ENCODE measurements at regions not wholly inside any gene's neighbourhood (a gene's known extent, or its start where the extent isn't known, plus 50 kb on each side); places are given as distances from the start of the nearest gene placed in this dataset.
A peak's percentile ranks its signal among the peaks of the same experiment; 100 is the strongest.

DNA sequence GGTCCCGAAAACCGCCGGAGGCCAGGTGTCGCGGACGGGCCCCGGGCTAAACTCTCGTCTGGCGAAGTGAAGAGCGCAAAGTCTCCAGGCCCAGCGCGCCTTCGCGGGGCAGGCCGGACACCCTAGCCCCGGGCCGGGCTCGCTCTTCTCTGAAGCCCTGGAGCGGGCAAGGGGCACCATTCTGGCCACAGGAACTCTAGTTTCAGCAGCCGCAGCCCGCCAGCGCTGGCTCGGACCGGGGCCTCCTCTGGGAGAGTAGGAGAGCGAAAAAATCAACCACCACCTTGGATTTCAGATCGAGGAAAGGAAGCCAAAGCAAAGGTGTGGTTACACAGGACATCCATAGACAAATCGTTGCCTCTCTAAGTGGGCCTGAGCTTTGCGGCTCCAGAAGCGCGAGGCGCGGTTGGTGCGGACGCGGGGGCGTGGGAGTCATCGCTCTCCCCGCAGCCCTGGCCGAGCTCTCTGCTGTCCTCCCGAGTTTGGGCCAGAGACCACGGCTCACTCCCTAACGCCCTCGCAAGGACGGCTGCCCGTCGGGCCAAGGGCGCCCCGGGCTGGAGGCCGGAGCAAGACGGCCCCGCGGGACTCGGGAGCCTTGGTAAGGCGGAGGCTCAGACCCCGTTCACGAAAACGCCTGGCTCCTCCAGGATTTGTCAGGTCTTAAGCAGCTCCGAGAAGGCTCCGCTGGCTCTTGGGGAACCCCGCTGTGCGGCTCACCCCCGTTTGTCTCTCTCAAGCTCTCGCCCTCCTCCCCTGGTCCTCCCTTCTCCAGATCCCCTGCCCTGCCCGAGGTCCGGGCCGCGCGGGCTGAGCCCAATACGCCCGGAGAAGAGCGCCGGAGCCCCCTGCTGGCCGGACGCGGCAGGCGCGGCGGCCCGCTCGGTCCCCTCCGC lies 132.9 kb upstream of the DPYD start:
- TF ChIP-seq CTCF (IDR thresholded peaks at IDR 0.05; ENCODE audit: poor library complexity, severe bottlenecking): peak; percentile 68
- TF ChIP-seq EP300 (conservative IDR thresholded peaks at IDR 0.05; ENCODE audit: poor library complexity, severe bottlenecking): no peak
- no peak for TF ChIP-seq MXI1 (conservative IDR thresholded peaks at IDR 0.05; ENCODE audit: poor library complexity, severe bottlenecking)
- no peak for TF ChIP-seq EZH2 (IDR thresholded peaks at IDR 0.05; ENCODE audit: borderline replicate concordance, insufficient read depth, low read length, poor library complexity, severe bottlenecking)
- no peak for TF ChIP-seq TAF1 (IDR thresholded peaks at IDR 0.05; ENCODE audit: low read depth)
- peak; percentile 59 for TF ChIP-seq RAD21 (conservative IDR thresholded peaks at IDR 0.05)
- no peak for TF ChIP-seq POLR2AphosphoS5 (IDR thresholded peaks at IDR 0.05)
- TF ChIP-seq, protein P1, sequence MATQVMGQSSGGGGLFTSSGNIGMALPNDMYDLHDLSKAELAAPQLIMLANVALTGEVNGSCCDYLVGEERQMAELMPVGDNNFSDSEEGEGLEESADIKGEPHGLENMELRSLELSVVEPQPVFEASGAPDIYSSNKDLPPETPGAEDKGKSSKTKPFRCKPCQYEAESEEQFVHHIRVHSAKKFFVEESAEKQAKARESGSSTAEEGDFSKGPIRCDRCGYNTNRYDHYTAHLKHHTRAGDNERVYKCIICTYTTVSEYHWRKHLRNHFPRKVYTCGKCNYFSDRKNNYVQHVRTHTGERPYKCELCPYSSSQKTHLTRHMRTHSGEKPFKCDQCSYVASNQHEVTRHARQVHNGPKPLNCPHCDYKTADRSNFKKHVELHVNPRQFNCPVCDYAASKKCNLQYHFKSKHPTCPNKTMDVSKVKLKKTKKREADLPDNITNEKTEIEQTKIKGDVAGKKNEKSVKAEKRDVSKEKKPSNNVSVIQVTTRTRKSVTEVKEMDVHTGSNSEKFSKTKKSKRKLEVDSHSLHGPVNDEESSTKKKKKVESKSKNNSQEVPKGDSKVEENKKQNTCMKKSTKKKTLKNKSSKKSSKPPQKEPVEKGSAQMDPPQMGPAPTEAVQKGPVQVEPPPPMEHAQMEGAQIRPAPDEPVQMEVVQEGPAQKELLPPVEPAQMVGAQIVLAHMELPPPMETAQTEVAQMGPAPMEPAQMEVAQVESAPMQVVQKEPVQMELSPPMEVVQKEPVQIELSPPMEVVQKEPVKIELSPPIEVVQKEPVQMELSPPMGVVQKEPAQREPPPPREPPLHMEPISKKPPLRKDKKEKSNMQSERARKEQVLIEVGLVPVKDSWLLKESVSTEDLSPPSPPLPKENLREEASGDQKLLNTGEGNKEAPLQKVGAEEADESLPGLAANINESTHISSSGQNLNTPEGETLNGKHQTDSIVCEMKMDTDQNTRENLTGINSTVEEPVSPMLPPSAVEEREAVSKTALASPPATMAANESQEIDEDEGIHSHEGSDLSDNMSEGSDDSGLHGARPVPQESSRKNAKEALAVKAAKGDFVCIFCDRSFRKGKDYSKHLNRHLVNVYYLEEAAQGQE (IDR thresholded peaks at IDR 0.05; ENCODE audit: borderline replicate concordance): no peak
- TF ChIP-seq SMC3 (conservative IDR thresholded peaks at IDR 0.05; ENCODE audit: poor library complexity): peak; percentile 63
